ENCODE measurements at regions not wholly inside any gene's neighbourhood (a gene's known extent, or its start where the extent isn't known, plus 50 kb on each side); places are given as distances from the start of the nearest gene placed in this dataset.

DNA sequence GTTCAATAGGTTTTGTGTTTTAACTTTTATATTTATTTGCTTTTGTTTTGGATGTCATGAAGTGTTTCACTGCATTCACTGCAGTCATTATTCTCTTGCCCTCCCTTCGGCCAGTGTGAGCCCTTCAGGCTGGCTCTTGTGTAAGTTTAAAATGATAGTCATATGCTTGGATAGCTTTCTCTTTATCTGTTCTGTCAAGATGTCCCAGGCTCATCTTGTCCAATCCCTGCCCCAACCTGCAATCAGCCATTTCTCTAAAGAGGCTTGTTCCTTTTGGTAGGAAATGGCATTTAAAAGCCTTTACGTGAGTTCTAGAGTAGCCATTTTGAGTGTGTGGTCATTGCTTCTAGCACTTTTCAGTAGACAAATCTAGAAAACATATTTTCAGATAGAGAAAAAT, 238.0 kb upstream of the SLC39A10 start (continued):
- TF ChIP-seq GTF2F1 (IDR thresholded peaks at IDR 0.05; ENCODE audit: borderline replicate concordance, low read depth, low read length), result no peak
- TF ChIP-seq, protein P1, sequence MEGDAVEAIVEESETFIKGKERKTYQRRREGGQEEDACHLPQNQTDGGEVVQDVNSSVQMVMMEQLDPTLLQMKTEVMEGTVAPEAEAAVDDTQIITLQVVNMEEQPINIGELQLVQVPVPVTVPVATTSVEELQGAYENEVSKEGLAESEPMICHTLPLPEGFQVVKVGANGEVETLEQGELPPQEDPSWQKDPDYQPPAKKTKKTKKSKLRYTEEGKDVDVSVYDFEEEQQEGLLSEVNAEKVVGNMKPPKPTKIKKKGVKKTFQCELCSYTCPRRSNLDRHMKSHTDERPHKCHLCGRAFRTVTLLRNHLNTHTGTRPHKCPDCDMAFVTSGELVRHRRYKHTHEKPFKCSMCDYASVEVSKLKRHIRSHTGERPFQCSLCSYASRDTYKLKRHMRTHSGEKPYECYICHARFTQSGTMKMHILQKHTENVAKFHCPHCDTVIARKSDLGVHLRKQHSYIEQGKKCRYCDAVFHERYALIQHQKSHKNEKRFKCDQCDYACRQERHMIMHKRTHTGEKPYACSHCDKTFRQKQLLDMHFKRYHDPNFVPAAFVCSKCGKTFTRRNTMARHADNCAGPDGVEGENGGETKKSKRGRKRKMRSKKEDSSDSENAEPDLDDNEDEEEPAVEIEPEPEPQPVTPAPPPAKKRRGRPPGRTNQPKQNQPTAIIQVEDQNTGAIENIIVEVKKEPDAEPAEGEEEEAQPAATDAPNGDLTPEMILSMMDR (IDR thresholded peaks at IDR 0.05; ENCODE audit: control extremely low read depth in 1 of 3, insufficient read depth in 1 of 3, low read depth in 1 of 3, low read length in 3 of 3), result no peak
- no peak for TF ChIP-seq MAFK (IDR thresholded peaks at IDR 0.05; ENCODE audit: low read depth, low read length)
- no peak for TF ChIP-seq CHD2 (IDR thresholded peaks at IDR 0.05; ENCODE audit: low read length)
- TF ChIP-seq KDM5A (IDR thresholded peaks at IDR 0.05; ENCODE audit: low read length), result no peak
